Left lobe of liver (tissue), 2 donors: ENCODE measurements at regions not wholly inside any gene's neighbourhood (a gene's known extent, or its start where the extent isn't known, plus 50 kb on each side); places are given as distances from the start of the nearest gene placed in this dataset.

Experiments used
- ATAC-seq: fragments of 200-7000 bp; cut with Tn5 transposase; one replicate; pipeline ENCODE4 v1.9.1; 2020; ENCODE audit warnings: mild to moderate bottlenecking, moderate library complexity
- DNase-seq: peaks from one replicate; pipeline ENCODE4 v3.0.0-alpha.2; 2020; ENCODE audit warnings: low spot score
- donor health status: DM: no; HTN: no; CAD: no; lungs with moderate emphysema.
- donor health status: DM: no; HTN: yes; CAD: no.

- no peak for DNase-seq
- no peak for ATAC-seq
Observed at GRCh38 chr2:164182116-164182627, 439.1 kb downstream of the GRB14 start.

- DNase-seq = no peak
- ATAC-seq = no peak
Observed at GRCh38 chr2:164178835-164179465, 442.3 kb downstream of the GRB14 start.

- no peak for ATAC-seq
- no peak for DNase-seq
Observed at GRCh38 chr2:164164602-164165001, 428.8 kb upstream of the FIGN start.

DNA sequence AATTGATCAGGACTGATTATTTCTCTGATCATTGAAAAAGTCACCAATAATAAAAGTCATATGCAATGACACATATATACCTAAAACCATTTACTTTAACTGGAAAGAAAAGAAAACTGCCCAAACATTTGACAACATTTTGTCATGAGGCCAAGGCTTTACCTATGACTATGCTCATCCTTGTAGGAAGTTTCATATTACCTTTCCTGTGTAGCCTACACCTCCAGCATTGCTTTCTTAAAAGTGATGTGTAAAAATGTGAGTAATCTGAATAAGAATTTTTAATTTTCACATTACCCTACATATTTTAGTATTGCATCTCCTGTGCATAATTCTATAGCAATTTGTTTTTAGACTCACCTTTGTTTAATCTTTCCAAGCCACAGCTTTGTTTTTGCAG is 419.8 kb upstream of the FIGN start:
- no peak for ATAC-seq
- no peak for DNase-seq

DNA sequence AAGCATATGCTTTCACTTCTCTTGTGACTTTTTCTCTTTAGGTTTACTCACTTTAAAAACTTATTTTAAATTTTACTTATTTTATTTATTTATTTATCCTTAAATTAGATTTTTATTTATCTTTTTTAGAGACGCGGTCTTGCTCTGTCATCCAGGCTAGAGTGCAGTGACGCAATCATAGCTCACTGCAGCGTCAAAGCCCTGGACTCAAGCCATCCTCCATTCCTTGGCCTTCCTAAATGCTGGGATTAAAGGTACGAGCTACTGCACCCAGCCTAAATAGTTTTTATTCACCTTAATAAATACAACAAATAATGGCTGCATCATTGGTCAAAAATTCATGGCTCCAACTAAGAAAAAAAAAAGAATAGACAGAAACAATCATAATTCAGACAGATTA is 415.7 kb upstream of the FIGN start:
- DNase-seq (no peak), ATAC-seq (no peak)

DNA sequence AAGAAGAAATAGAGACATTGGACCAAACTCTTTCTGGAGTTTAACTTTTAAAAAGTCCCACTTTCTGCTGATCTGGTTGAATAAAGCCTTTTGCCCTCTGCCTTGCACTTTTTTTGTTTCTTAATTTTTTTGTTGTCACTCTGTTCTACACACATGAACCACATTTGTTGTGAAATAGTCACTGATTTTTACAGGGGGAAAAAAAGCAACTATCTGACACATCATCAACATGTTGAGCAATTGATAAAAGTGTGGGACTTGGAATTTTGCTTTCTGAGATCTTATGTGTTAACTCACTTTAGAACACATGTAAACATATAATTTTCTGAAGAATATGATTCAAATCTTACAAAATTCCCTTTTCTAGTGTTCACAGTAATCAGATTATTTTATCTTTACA is 414.8 kb upstream of the FIGN start:
- DNase-seq (no peak), ATAC-seq (no peak)

GRCh38 chr2:164146441-164146840 is 410.6 kb upstream of the FIGN start:
- ATAC-seq (no peak), DNase-seq (no peak)

DNA sequence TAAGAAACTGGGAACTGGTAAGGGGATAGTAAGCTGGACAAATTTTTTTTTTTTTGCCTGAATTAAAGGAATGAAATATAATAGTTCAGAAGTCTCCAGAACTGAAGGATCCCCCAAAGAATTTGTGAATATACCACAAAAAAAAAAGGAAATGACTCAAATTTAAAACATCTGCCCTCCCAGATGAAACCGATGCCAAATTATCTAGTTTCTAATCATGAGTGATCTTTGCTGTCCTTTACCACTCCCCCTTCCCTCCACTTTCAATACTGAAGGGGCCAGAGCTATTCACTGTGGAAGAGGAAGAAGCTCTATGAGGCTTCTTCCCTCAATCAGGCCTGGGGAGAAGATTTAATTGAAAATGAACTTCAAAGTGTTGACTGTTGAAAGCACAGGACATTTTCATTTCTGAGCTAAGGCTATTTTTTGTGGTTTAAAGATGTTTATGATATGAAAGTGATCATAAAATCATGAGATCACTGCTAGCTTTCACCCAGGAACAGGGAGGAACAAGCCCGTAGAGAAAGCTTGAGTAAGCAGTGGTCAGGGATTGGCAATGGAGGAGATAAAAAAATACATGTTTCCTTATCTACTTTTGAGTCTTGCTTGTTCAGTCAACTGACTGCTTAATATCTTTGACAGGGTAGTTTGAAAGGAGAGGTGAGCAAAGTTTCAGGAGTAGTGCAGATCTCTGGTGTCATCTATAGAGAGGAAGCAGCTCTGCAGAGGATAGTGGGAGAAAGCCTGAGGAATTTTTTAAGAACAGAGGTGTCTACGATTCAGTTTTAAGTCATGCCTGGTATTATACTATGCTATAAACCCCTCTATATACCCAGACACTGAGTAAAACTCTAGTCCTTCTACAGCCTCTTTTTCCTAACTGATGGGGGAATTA is 409.5 kb upstream of the FIGN start:
- ATAC-seq = no peak
- DNase-seq = no peak

GRCh38 chr2:164143183-164143930 is 407.5 kb upstream of the FIGN start:
- ATAC-seq (no peak), DNase-seq (no peak)

GRCh38 chr2:164142755-164143154 is 406.9 kb upstream of the FIGN start:
- DNase-seq (no peak), ATAC-seq (no peak)

DNA sequence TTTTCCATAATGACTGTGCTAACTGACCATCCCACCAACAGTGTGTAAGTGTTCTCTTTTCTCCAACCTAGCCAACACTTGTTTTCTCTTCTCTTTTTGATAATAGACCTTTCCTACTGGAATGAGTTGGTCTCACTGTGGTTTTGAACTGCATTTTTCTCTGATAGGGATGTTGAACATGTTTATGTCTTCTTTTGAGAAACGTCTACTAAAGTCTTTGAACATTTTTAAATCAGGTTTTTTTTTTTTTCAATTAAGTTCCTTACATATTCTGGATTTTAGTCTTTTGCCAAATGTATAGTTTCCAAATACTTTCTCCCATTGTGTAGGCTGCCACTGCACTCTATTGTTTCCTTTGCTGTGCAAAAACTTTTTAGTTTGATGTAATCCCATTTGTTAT is 405.5 kb upstream of the FIGN start:
- no peak for ATAC-seq
- no peak for DNase-seq

- ATAC-seq = no peak
- no peak for DNase-seq
Observed at GRCh38 chr2:164138750-164139149, 402.9 kb upstream of the FIGN start.

DNA sequence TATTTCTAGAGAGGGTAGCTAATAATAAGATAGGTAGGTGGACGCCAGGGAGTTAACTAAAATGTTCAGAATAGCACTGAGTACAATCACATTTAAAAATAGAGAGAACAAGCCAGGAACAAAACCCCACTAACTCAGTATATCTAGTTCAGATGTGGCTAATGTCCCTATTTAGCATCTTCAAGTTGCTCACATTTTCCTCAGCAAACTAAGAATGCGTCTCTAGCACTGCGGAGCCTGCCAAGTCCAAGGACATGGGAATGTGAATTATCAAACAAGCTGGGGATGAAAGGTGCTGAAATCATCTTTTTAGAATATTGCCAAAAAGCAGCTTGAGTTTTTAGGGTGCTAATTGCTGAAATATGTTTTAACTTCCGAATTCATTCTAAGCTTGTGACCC is 398.5 kb upstream of the FIGN start:
- ATAC-seq = no peak
- no peak for DNase-seq

DNA sequence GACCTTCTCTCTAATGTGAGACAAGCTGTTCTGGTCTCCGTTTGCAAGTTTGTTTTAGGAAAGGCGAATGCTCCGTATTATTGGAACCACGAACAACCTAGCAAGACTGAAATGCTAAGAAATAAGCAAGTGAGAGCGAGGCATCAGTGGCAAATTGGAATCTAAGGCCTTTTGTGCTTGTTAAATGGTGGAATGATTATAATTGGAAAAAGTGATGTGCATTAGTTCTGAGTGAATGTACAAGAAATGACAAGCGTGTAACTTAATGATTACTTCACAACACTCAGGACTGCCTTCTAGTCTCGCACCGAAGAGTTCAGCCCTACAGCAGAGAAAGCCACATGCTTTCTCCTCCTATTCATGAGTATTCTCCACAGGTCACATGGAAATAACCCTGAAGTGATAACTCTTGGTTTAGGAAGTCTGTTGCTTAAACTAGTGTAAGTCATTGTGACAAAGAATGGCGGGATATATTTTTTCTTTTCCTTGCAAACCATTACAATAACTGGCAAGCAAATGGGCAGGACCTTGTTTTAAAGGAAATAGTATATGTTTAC is 392.2 kb upstream of the FIGN start:
- no peak for DNase-seq
- ATAC-seq = no peak

GRCh38 chr2:164126960-164127660 is 391.3 kb upstream of the FIGN start:
- ATAC-seq = no peak
- DNase-seq = no peak

DNA sequence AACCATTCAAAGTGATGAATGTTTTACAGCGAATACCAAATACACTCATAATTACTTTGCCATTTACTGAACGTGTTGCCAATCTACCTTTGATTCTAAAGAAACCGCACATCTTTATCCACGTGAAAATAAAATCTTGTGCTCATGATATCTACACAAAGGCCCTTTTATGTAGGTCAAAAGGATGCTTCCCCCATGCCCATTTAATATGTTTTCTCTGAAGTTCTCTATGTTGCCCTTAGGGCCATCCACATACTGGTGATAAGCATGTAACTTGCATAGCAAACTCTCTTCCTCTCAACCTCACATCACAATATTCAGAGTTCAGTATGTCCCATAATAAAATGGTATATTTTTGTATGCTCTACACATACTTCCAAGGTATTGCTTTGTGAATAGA is 380.0 kb upstream of the FIGN start:
- no peak for DNase-seq
- no peak for ATAC-seq

DNA sequence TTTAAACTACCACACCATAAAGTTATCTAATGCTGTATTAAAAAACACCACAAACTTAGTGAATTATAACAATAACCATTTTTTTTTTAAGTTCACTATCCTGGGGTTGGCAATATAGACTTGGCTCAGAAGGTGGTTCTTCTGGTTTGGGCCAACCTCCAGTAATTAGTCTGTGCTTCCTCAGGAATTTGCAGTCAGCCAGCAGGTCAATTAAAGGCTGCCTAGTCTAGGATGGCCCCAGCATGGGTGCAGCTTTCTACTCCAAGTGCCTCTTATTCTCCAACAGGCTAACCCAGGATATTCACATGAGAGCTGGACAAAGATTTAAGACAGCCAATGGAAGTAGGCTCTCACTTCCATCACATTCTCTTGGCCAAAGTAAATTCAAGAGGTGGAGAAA is 379.1 kb upstream of the FIGN start:
- ATAC-seq (no peak), DNase-seq (no peak)

GRCh38 chr2:164112105-164112504 is 376.3 kb upstream of the FIGN start:
- no peak for ATAC-seq
- DNase-seq = no peak

GRCh38 chr2:164110515-164110914 is 374.7 kb upstream of the FIGN start:
- no peak for DNase-seq
- no peak for ATAC-seq

- ATAC-seq = no peak
- no peak for DNase-seq
Observed at GRCh38 chr2:164109006-164109405, 373.2 kb upstream of the FIGN start.

DNA sequence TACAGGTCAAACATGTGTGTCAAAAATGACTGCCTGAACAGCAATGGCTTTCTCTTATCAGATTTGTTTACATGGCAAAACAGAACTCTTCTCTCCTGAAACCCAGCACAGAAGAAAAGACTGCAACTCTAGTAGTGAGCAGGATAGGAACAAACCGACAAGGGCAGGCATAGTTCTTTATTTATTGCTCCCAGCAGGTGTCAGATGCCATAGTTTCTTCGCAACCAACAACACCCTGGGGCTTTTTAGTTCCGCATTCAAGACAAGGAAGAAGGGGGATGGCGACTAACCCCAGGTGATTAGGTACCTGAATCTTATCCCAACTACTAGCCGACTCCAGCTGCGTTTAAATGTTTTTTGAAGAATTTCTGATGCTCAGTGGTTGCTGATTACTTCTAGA is 367.5 kb upstream of the FIGN start:
- no peak for DNase-seq
- no peak for ATAC-seq
